Kidney epithelial cell (primary cell): ENCODE measurements at regions not wholly inside any gene's neighbourhood (a gene's known extent, or its start where the extent isn't known, plus 50 kb on each side); places are given as distances from the start of the nearest gene placed in this dataset.
"Not testable (repeated sequence)": the region's sequence is repeated elsewhere in the genome, so short reads cannot be mapped to it uniquely, and the experiment has no call there.

Experiments used
- DNase-seq: peaks from one replicate; pipeline ENCODE4 v3.0.0-alpha.2; 2010; ENCODE audit warnings: low read depth
- H3K27me3 ChIP-seq: 2 replicates; pipeline ENCODE4 v1.6.0; 2011; ENCODE audit warnings: low read length; ENCODE audit not compliant: control insufficient read depth, insufficient read depth
- H3K36me3 ChIP-seq: 2 replicates; pipeline ENCODE4 v1.5.1; 2011; ENCODE audit warnings: low read length; ENCODE audit not compliant: control insufficient read depth, insufficient read depth
- H3K4me3 ChIP-seq: 2 replicates; pipeline ENCODE4 v1.5.1; 2011; ENCODE audit warnings: low read depth, mild to moderate bottlenecking, control low read depth, low read length
- TF ChIP-seq, protein P1 (sequence below): IDR thresholded peaks from 2 replicates; pipeline ENCODE4 v1.5.1; 2011; ENCODE audit warnings: mild to moderate bottlenecking, moderate library complexity, low read length, control low read depth, inconsistent platforms; ENCODE audit not compliant: insufficient read depth, poor library complexity, severe bottlenecking

DNA sequence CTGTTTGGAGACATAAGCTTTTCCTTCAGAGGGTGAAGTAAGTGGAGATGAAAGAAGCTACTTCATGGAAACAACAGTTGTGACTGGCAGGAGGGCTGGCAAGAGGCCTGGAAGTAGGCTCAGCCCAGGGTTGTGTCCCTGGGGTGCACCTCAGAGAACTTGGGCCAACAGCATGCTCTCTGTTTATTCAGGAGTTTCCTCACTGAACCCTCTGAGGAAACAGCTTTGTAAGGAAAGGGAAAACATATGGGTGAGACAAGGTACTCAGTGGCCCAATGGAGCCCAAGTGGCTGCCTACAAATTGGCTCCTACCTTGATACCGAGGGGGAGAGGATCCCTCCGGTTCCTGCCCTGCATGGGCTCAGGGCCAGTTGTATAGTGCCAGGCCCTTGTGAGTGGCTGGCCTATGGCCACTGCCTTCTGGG lies 115.5 kb upstream of the ITGA6 start:
- Histone ChIP-seq H3K27me3 (no peaks in the 10 kb centered on the region), H3K36me3 (no peaks in the 10 kb centered on the region), H3K4me3 (no peak overlapping the region)
- DNase-seq: no peak
- TF ChIP-seq, protein P1, sequence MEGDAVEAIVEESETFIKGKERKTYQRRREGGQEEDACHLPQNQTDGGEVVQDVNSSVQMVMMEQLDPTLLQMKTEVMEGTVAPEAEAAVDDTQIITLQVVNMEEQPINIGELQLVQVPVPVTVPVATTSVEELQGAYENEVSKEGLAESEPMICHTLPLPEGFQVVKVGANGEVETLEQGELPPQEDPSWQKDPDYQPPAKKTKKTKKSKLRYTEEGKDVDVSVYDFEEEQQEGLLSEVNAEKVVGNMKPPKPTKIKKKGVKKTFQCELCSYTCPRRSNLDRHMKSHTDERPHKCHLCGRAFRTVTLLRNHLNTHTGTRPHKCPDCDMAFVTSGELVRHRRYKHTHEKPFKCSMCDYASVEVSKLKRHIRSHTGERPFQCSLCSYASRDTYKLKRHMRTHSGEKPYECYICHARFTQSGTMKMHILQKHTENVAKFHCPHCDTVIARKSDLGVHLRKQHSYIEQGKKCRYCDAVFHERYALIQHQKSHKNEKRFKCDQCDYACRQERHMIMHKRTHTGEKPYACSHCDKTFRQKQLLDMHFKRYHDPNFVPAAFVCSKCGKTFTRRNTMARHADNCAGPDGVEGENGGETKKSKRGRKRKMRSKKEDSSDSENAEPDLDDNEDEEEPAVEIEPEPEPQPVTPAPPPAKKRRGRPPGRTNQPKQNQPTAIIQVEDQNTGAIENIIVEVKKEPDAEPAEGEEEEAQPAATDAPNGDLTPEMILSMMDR: no peak

DNA sequence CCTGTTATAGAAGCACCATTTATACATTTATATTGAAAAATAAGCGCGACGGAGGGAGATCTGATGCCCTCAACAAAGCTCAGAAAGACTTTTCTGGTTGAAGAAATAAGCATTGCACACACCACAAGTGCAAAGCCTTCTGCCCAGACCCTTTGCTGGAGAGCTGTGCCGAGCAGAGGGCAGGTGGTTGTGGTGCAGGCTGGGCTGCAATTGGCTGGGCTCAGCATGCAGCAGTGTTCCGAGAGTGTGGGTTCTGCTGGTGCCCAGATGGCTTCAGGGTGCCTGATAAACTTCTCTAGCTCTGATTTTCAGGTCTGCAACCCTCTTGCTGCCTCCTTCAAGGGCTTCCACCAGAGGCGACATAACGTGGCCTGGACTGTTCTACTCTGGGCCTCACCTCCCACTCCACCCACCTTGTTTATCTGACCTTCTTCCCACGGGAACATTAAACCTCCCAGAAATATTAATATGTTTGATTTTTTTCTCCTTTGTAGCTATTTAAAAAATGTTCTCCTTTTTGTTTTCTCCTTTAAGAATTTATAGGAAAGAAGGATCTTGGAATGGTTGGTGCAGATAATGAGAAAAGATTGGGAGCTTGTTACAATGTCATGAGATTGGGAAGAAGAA lies 113.6 kb upstream of the ITGA6 start:
- no peaks in the 10 kb centered on the region for H3K27me3 ChIP-seq
- TF ChIP-seq, protein P1: no peak
- H3K36me3 ChIP-seq: no peaks in the 10 kb centered on the region
- DNase-seq: no peak
- no peak overlapping the region for H3K4me3 ChIP-seq

DNA sequence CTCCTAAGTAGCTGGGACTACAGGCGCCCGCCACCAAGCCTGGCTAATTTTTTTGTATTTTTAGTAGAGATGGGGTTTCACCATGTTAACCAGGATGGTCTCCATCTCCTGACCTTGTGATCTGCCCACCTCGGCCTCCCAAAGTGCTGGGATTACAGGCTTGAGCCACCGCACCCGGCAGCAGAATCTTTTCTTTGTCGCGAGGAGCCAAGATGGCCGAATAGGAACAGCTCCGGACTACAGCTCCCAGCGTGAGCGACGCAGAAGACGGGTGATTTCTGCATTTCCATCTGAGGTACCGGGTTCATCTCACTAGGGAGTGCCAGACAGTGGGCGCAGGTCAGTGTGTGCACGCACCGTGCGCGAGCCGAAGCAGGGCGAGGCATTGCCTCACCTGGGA lies 112.3 kb upstream of the ITGA6 start:
- H3K36me3 ChIP-seq, DNase-seq, H3K27me3 ChIP-seq, H3K4me3 ChIP-seq: not testable (repeated sequence)

DNA sequence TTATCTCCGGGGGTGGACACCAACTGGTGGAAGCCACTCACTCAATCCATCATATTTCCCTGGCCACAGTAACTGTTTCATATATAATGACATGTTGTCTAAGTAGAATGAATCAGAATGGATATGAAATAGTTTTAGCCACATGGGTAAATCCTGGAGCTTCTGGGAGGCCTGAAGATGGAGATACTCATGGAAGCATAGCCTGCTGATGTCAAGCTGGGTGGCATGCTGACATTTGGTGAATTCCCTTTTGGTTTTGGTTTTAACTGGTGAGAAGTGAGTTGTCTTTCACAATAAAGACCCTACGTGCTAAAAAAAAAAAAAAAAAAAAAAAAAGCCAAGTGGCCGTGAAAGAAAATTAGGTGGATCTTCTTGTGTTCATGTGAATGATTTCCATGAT lies 105.3 kb upstream of the ITGA6 start:
- H3K27me3 ChIP-seq: no peaks in the 10 kb centered on the region
- H3K4me3 ChIP-seq: no peak overlapping the region
- TF ChIP-seq, protein P1: no peak
- no peaks in the 10 kb centered on the region for H3K36me3 ChIP-seq
- DNase-seq: no peak

DNA sequence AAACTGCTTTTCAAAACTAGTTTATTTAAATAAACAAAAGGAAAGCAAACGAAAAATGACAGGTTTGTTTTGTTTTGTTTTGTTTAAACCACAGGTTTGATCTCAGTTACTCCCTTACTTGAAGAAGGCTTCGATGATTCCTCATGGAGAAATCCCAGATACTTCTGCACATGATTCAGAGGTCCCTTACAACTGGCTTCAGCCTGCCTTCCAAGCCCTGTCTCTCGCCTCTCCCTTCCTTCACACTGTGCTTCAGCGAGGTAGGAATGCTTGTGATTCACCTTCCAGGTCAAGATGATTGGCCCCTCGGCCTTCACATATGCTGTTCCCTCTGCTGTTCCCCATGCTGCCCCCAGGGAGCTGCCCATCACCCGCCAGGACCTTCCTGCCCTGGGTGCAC lies 104.1 kb upstream of the ITGA6 start:
- no peak for DNase-seq
- H3K36me3 ChIP-seq: no peaks in the 10 kb centered on the region
- H3K27me3 ChIP-seq: no peaks in the 10 kb centered on the region
- TF ChIP-seq, protein P1: no peak
- no peak overlapping the region for H3K4me3 ChIP-seq

DNA sequence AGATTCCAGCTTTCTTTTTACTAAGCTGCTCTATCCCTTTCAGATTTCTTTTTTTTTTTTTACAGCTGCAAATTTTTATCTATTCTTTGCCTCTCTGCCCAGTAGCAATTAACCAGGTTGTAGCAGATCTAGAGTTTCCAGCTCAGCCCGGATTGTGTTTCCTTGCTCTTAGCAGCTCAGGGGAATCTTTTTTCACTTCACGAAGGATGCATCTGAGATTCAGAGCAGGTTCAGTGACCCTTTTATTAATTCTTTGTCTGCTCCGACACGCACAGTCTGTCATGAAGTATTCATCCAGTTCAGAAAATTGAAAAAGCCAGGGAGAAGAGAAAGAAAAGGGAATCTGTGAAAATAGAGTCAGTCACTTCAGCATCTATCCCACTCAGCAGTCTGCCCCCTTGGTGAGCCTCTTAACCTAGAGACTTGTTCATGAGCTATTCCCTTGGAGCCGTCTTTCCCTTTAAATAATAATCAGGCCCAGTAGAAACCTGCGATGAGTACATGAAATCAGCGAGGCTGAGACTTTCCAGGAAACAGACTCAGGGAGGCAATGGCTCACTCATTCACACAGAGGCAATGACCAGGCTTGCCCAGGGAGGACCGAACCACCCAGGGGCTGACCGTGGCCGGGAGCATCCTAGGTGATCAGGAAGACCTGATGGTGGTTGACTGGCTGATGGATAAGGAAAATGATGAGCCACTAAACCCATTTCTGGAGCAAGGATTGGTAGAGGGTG lies 103.4 kb upstream of the ITGA6 start:
- DNase-seq: no peak
- no peaks in the 10 kb centered on the region for H3K36me3 ChIP-seq
- TF ChIP-seq, protein P1: no peak
- H3K27me3 ChIP-seq: no peaks in the 10 kb centered on the region
- H3K4me3 ChIP-seq: no peak overlapping the region
